GM12878 (cell line): ENCODE measurements at regions not wholly inside any gene's neighbourhood (a gene's known extent, or its start where the extent isn't known, plus 50 kb on each side); places are given as distances from the start of the nearest gene placed in this dataset.

Experiments used
- ATAC-seq: fragments of 200-7000 bp; cut with Tn5 transposase; 3 replicates; pipeline ENCODE4 v1.9.1; 2020; ENCODE audit warnings: mild to moderate bottlenecking, moderate library complexity
- BruUV-seq: library from RNA; stranded (reverse); fragments of 400-500 nt; replicated peaks from 2 replicates; lab custom pipeline; 2021; lab: Mats Ljungman, UMichigan
- CTCF ChIA-PET: fragments of 300-600 bp; sonication (Branson Sonifier 250); formaldehyde crosslinking; extraction: SDS; loops from one replicate; lab custom pipeline; 2021; ENCODE audit warnings: inconsistent platforms; lab: Yijun Ruan, JAX
- POLR2A ChIA-PET: fragments of 350-600 bp; formaldehyde crosslinking; extraction: SDS; loops from one replicate; lab custom pipeline; 2021; ENCODE audit warnings: inconsistent platforms; lab: Charles Lee
- RAD21 ChIA-PET: fragments of 300-600 bp; sonication (Branson Sonifier 250); formaldehyde crosslinking; loops from one replicate; lab custom pipeline; 2023; ENCODE audit warnings: antibody characterized with exemption; ENCODE audit not compliant: unreplicated experiment; lab: Charles Lee
- SMC1A ChIA-PET: fragments of 300-600 bp; sonication (Branson Sonifier 250); formaldehyde crosslinking; loops from one replicate; lab custom pipeline; 2023; ENCODE audit not compliant: unreplicated experiment, uncharacterized antibody; lab: Charles Lee
- DNase-seq: peaks from one replicate; pipeline ENCODE4 v3.0.0-alpha.2; 2011; ENCODE audit warnings: low read depth, low spot score
- FAIRE-seq: peaks from 3 replicates; lab custom pipeline; 2011; peaks lifted over from hg19 to GRCh38; lab: Jason Lieb, UNC
- H2AFZ ChIP-seq: 2 replicates; pipeline ENCODE4 v1.6.0; 2011; ENCODE audit warnings: low read depth, low read length, control low read depth; ENCODE audit not compliant: control insufficient read depth
- H3K27ac ChIP-seq: 2 replicates; pipeline ENCODE4 v1.5.1; 2011; ENCODE audit warnings: control low read depth; ENCODE audit not compliant: control insufficient read depth, insufficient read depth
- H3K27me3 ChIP-seq, 2 experiments: replicated peaks in 1 of 2; 2 replicates each; pipeline versions ENCODE4 v1.6.0 to v1.6.1; 2011; ENCODE audit warnings: low read length in 1 of 2; ENCODE audit not compliant: control insufficient read depth in 2 of 2, insufficient read depth in 2 of 2
- H3K36me3 ChIP-seq, 2 experiments: 2 replicates each; pipeline ENCODE4 v1.5.1; 2011; ENCODE audit warnings: low read length in 1 of 2; ENCODE audit not compliant: control insufficient read depth in 2 of 2, insufficient read depth in 2 of 2
- H3K4me1 ChIP-seq: 2 replicates; pipeline ENCODE4 v1.6.1; 2011; ENCODE audit warnings: mild to moderate bottlenecking, low read length, moderate library complexity, mixed read lengths; ENCODE audit not compliant: control insufficient read depth, insufficient read depth
- H3K4me2 ChIP-seq: 2 replicates; pipeline ENCODE4 v1.6.0; 2011; ENCODE audit warnings: control low read depth; ENCODE audit not compliant: control insufficient read depth, insufficient read depth
- H3K4me3 ChIP-seq: fragments of 200-600 bp; sonication (generic); 2 replicates; pipeline ENCODE4 v1.5.1; 2016
- H3K79me2 ChIP-seq: 2 replicates; pipeline ENCODE4 v1.6.0; 2011; ENCODE audit warnings: low read length; ENCODE audit not compliant: control insufficient read depth, insufficient read depth
- H3K9ac ChIP-seq: 2 replicates; pipeline ENCODE4 v1.8.0; 2011; ENCODE audit warnings: low read length, control low read depth, mixed read lengths; ENCODE audit not compliant: control insufficient read depth, insufficient read depth
- H3K9me3 ChIP-seq: replicated peaks from 3 replicates; pipeline ENCODE4 v1.5.1; 2011; ENCODE audit warnings: mild to moderate bottlenecking, low read length; ENCODE audit not compliant: control insufficient read depth, insufficient read depth
- H4K20me1 ChIP-seq: 2 replicates; pipeline ENCODE4 v1.6.0; 2011; ENCODE audit not compliant: control insufficient read depth, insufficient read depth
- CBX5 ChIP-seq: sonication (generic); IDR thresholded peaks from 2 replicates; pipeline ENCODE4 v1.6.1; 2016; ENCODE audit warnings: low read depth, moderate library complexity, mild to moderate bottlenecking, inconsistent platforms
- MTA3 ChIP-seq: IDR thresholded peaks from 2 replicates; pipeline ENCODE4 v1.6.1; 2012; ENCODE audit warnings: low read length, inconsistent platforms, borderline replicate concordance
- NR2C2 ChIP-seq: IDR thresholded peaks from 2 replicates; pipeline ENCODE4 v1.6.1; 2011; ENCODE audit warnings: borderline replicate concordance, low read depth; ENCODE audit not compliant: control insufficient read depth, insufficient read length
- TBL1XR1 ChIP-seq: IDR thresholded peaks from 2 replicates; pipeline ENCODE4 v1.6.1; 2012; ENCODE audit warnings: low read depth, low read length, improper control_type of control experiment
- WGBS: methylation state at CpG from one replicate; pipeline ENCODE4 v1.1.6; 2016; ENCODE audit warnings: low lambda C conversion rate; ENCODE audit not compliant: insufficient replicate concordance, insufficient coverage; ENCODE audit errors: missing lambda C conversion rate; 5-methylcytosine and 5-hydroxymethylcytosine counted together
- in situ Hi-C: fragments of 300-500 bp; cut with MboI; formaldehyde crosslinking; loops from 9 replicates; pipeline ENCODE4 v1.14.3; 2018; ENCODE audit warnings: mixed read lengths
- intact Hi-C: fragments of 100-400 bp; cut with micrococcal nuclease; formaldehyde crosslinking; loops from one replicate; pipeline ENCODE4 v1.14.2; 2022; ENCODE audit not compliant: unreplicated experiment
- TF ChIP-seq, protein P1 (sequence below): fragments of 450-650 bp; formaldehyde crosslinking; IDR thresholded peaks from 2 replicates; pipeline ENCODE4 v1.4.0; 2022; ENCODE audit warnings: mild to moderate bottlenecking, moderate library complexity
- TF ChIP-seq, protein P2 (sequence below): IDR thresholded peaks from 2 replicates; pipeline ENCODE4 v1.6.1; 2012; ENCODE audit warnings: low read depth, low read length, improper control_type of control experiment

DNA sequence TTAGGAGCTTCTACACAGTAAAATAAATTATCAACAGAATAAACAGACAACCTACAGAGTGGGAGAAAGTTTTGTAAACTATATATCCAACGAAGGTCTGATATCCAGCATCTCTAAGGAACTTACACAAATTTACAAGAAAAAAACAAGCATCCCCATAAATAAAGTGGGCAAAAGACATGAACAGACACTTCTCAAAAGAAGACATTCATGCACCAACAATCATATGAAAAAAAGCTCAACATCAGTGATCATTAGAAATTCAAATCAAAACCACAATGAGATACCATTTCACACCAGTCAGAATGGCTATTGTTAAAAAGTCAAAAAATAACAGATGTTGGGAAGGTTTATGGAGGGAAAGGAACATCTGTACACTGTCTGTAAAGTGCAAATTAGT is 526.4 kb upstream of the CAMK1G start:
- no peak for DNase-seq
- H3K4me3 ChIP-seq: no peak overlapping the region
- no peak for FAIRE-seq
- TF ChIP-seq CBX5 (no peak), TBL1XR1 (no peak), NR2C2 (no peak), MTA3 (no peak)
- TF ChIP-seq, protein P1, sequence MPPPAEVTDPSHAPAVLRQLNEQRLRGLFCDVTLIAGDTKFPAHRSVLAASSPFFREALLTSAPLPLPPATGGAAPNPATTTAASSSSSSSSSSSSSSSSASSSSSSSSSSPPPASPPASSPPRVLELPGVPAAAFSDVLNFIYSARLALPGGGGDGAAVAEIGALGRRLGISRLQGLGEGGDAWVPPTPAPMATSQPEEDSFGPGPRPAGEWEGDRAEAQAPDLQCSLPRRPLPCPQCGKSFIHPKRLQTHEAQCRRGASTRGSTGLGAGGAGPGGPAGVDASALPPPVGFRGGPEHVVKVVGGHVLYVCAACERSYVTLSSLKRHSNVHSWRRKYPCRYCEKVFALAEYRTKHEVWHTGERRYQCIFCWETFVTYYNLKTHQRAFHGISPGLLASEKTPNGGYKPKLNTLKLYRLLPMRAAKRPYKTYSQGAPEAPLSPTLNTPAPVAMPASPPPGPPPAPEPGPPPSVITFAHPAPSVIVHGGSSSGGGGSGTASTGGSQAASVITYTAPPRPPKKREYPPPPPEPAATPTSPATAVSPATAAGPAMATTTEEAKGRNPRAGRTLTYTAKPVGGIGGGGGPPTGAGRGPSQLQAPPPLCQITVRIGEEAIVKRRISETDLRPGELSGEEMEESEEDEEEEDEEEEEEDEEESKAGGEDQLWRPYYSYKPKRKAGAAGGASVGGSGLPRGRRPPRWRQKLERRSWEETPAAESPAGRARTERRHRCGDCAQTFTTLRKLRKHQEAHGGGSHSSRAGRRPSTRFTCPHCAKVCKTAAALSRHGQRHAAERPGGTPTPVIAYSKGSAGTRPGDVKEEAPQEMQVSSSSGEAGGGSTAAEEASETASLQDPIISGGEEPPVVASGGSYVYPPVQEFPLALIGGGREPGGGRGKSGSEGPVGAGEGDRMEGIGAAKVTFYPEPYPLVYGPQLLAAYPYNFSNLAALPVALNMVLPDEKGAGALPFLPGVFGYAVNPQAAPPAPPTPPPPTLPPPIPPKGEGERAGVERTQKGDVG (CRISPR knock-in tag): no peak
- TF ChIP-seq, protein P2, sequence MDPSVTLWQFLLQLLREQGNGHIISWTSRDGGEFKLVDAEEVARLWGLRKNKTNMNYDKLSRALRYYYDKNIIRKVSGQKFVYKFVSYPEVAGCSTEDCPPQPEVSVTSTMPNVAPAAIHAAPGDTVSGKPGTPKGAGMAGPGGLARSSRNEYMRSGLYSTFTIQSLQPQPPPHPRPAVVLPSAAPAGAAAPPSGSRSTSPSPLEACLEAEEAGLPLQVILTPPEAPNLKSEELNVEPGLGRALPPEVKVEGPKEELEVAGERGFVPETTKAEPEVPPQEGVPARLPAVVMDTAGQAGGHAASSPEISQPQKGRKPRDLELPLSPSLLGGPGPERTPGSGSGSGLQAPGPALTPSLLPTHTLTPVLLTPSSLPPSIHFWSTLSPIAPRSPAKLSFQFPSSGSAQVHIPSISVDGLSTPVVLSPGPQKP: no peak
- no peaks in the 10 kb centered on the region for H3K27me3 ChIP-seq
- in situ Hi-C loops: no loop called here
- H2AFZ ChIP-seq: no peak overlapping the region
- H3K9ac ChIP-seq: no peak overlapping the region
- ChIA-PET RAD21 (no interaction called here), POLR2A (no interaction called here), SMC1A (no interaction called here), CTCF (no interaction called here)
- no peaks in the 10 kb centered on the region; the same call in 2 of the 3 replicates for H3K9me3 ChIP-seq
- peaks cover 3% of the 10 kb centered on the region for H3K4me1 ChIP-seq
- no peak for ATAC-seq
- no peaks in the 10 kb centered on the region for H3K79me2 ChIP-seq
- H3K27ac ChIP-seq: no peak overlapping the region
- intact Hi-C loops: no loop called here
- no peaks in the 10 kb centered on the region for H4K20me1 ChIP-seq
- no TSS peak for BruUV-seq
- no peak overlapping the region for H3K4me2 ChIP-seq
- WGBS: 0% methylated on average over 1 of the region's 1 CpG
- no peaks in the 10 kb centered on the region for H3K36me3 ChIP-seq
